ENCODE measurements at regions not wholly inside any gene's neighbourhood (a gene's known extent, or its start where the extent isn't known, plus 50 kb on each side); places are given as distances from the start of the nearest gene placed in this dataset.

GRCh38 chr3:178291574-178292370, 244.5 kb upstream of the KCNMB2 start:
- intact Hi-C loops (cut with DNase I), result no loop called here
- no peak for ATAC-seq

GRCh38 chr3:178295292-178295912, 240.8 kb upstream of the KCNMB2 start:
- ATAC-seq (peak in 2 of 4 donors; percentile 76 to 89), DNase-seq (peak in 1 of 5 donors; percentile 27)
- Histone ChIP-seq H3K36me3 (no peaks in the 10 kb centered on the region), H3K27ac (no peak overlapping the region), H3K9me3 (no peaks in the 10 kb centered on the region), H3K27me3 (no peaks in the 10 kb centered on the region), H3K4me1 (peaks cover 0 to 3% (median 0%) of the 10 kb centered on the region in 12 donors), H3K4me3 (no peak overlapping the region)
- 92 to 99% (median 97%) methylated on average over 2 of the region's 2 CpGs for WGBS, 4 donors
- intact Hi-C loops (cut with DNase I), result no loop called here
- TF ChIP-seq CTCF (IDR thresholded peaks at IDR 0.05), result no peak
- no peak for TF ChIP-seq POLR2A (IDR thresholded peaks at IDR 0.05)

More at GRCh38 chr3:178291574-178292370, 244.5 kb upstream of the KCNMB2 start:
- H3K4me1 ChIP-seq, result peaks cover 0 to 5% (median 0%) of the 10 kb centered on the region in 12 donors
- no peaks in the 10 kb centered on the region for H3K27me3 ChIP-seq
- no peaks in the 10 kb centered on the region for H3K36me3 ChIP-seq
- no peak for DNase-seq
- TF ChIP-seq POLR2A (IDR thresholded peaks at IDR 0.05) (no peak), CTCF (IDR thresholded peaks at IDR 0.05) (no peak)
- no peaks in the 10 kb centered on the region for H3K9me3 ChIP-seq
- WGBS, 4 donors, result 70 to 84% (median 74%) methylated on average over 7 of the region's 7 CpGs
- H3K27ac ChIP-seq, result no peak overlapping the region
- no peak overlapping the region for H3K4me3 ChIP-seq

GRCh38 chr3:178297199-178297598, 239.0 kb upstream of the KCNMB2 start:
- Histone ChIP-seq H3K36me3 (no peaks in the 10 kb centered on the region), H3K27ac (peak overlapping the region in 2 of 12 donors; percentile 6 to 49), H3K9me3 (no peaks in the 10 kb centered on the region), H3K27me3 (no peaks in the 10 kb centered on the region), H3K4me3 (no peak overlapping the region), H3K4me1 (peaks cover 0 to 3% (median 0%) of the 10 kb centered on the region in 12 donors)
- intact Hi-C loops (cut with DNase I), result no loop called here
- 58 to 75% (median 69%) methylated on average over 1 of the region's 1 CpG for WGBS, 4 donors
- TF ChIP-seq POLR2A (IDR thresholded peaks at IDR 0.05), result no peak
- no peak for TF ChIP-seq CTCF (IDR thresholded peaks at IDR 0.05)
- ATAC-seq (peak in 3 of 4 donors; percentile 62 to 83 (median 83)), DNase-seq (no peak)

- Histone ChIP-seq H3K36me3 (no peaks in the 10 kb centered on the region), H3K27me3 (no peaks in the 10 kb centered on the region), H3K27ac (peak overlapping the region in 1 of 12 donors; percentile 49), H3K9me3 (no peaks in the 10 kb centered on the region), H3K4me3 (no peak overlapping the region), H3K4me1 (peaks cover 0 to 3% (median 0%) of the 10 kb centered on the region in 12 donors)
- ATAC-seq, result no peak
- intact Hi-C loops (cut with DNase I), result no loop called here
- 70 to 79% (median 76%) methylated on average over 8 of the region's 8 CpGs for WGBS, 4 donors
- TF ChIP-seq POLR2A (IDR thresholded peaks at IDR 0.05) (no peak), CTCF (IDR thresholded peaks at IDR 0.05) (no peak)
- DNase-seq, result no peak
Measured at GRCh38 chr3:178297740-178298139, 238.5 kb upstream of the KCNMB2 start.

Data from heart left ventricle (tissue), 16 donors.